ENCODE measurements at regions not wholly inside any gene's neighbourhood (a gene's known extent, or its start where the extent isn't known, plus 50 kb on each side); places are given as distances from the start of the nearest gene placed in this dataset.

DNA sequence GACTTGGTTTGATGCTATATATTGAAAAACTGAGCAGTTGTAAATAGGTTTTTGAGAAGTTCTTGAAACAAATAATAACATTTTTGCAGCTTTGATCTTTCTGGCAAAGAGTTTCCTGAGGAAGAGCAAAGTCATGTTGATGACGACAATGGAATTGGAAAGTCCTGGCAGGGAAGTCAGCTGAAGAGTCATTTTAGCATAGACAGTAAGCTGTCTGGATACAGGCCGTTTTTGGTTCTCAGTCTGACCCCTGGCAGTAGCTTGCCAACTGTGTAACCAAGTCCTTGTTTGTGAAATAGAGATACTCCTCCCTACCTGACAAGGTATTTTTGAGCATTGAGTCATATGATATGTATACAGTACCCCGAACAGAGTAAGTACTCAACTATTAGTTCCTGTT is 193.3 kb downstream of the C11orf91 start:
- Histone ChIP-seq H3K27me3 (ENCODE audit: control insufficient read depth in 2 of 2, insufficient read depth in 2 of 2, low read length in 2 of 2) (no peaks in the 10 kb centered on the region), H3K79me2 (ENCODE audit: control insufficient read depth, insufficient read depth, low read length) (peaks cover 18% of the 10 kb centered on the region), H3K4me1 (ENCODE audit: control insufficient read depth, extremely low read depth, insufficient read depth, low read length) (no peaks in the 10 kb centered on the region), H3K9ac (replicated peaks; ENCODE audit: extremely low read depth, insufficient read depth, low read length) (no peak overlapping the region), H3K9me1 (replicated peaks; ENCODE audit: control insufficient read depth, extremely low read depth, insufficient read depth, low read length) (no peaks in the 10 kb centered on the region), H3K4me3 (replicated peaks in 1 of 3; ENCODE audit: insufficient read depth in 1 of 3, low read depth in 1 of 3, low read length in 3 of 3) (no peak overlapping the region), H3K4me2 (ENCODE audit: insufficient read depth, low read length) (no peak overlapping the region), H3K36me3 (ENCODE audit: control insufficient read depth in 2 of 2, extremely low read depth in 1 of 2, insufficient read depth in 2 of 2, low read length in 2 of 2) (no peaks in the 10 kb centered on the region), H4K20me1 (replicated peaks; ENCODE audit: control insufficient read depth, extremely low read depth, insufficient read depth, low read length) (peaks cover 5% of the 10 kb centered on the region), H3K27ac (ENCODE audit: insufficient read depth, low read depth, low read length) (no peak overlapping the region), H2AFZ (ENCODE audit: low read depth, low read length) (no peak overlapping the region), H3K9me3 (replicated peaks; ENCODE audit: control insufficient read depth, insufficient read depth, low read length) (no peaks in the 10 kb centered on the region)
- TF ChIP-seq, protein P1, sequence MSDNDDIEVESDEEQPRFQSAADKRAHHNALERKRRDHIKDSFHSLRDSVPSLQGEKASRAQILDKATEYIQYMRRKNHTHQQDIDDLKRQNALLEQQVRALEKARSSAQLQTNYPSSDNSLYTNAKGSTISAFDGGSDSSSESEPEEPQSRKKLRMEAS (IDR thresholded peaks at IDR 0.05; ENCODE audit: insufficient read depth, insufficient read length): no peak
- TF ChIP-seq POLR2AphosphoS5 (IDR thresholded peaks at IDR 0.05; ENCODE audit: insufficient read depth, low read depth, low read length) (no peak), FOS (IDR thresholded peaks at IDR 0.05; ENCODE audit: borderline replicate concordance, insufficient read depth, low read length) (no peak), EZH2 (IDR thresholded peaks at IDR 0.05; ENCODE audit: borderline replicate concordance, low read depth, low read length, severe bottlenecking) (no peak), POLR2A (IDR thresholded peaks at IDR 0.05; ENCODE audit: low read depth, low read length) (no peak), GATA2 (IDR thresholded peaks at IDR 0.05; ENCODE audit: insufficient read depth, insufficient read length, low read depth, low read length) (no peak), JUN (IDR thresholded peaks at IDR 0.05; ENCODE audit: borderline replicate concordance, insufficient read depth, insufficient read length, low read depth) (no peak), MYC (IDR thresholded peaks at IDR 0.05; ENCODE audit: low read depth, low read length) (no peak)
- TF ChIP-seq, protein P2, sequence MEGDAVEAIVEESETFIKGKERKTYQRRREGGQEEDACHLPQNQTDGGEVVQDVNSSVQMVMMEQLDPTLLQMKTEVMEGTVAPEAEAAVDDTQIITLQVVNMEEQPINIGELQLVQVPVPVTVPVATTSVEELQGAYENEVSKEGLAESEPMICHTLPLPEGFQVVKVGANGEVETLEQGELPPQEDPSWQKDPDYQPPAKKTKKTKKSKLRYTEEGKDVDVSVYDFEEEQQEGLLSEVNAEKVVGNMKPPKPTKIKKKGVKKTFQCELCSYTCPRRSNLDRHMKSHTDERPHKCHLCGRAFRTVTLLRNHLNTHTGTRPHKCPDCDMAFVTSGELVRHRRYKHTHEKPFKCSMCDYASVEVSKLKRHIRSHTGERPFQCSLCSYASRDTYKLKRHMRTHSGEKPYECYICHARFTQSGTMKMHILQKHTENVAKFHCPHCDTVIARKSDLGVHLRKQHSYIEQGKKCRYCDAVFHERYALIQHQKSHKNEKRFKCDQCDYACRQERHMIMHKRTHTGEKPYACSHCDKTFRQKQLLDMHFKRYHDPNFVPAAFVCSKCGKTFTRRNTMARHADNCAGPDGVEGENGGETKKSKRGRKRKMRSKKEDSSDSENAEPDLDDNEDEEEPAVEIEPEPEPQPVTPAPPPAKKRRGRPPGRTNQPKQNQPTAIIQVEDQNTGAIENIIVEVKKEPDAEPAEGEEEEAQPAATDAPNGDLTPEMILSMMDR (IDR thresholded peaks at IDR 0.05; ENCODE audit: extremely low read depth in 1 of 2, insufficient read depth in 1 of 2, low read depth in 1 of 2, low read length in 2 of 2): no peak
- dilution Hi-C loops (cut with MboI; ENCODE audit: extremely low pct_ligation_motif_present, low sequenced_read_pairs) (no loop called here), intact Hi-C loops (cut with micrococcal nuclease) (no loop called here)
- ChIA-PET CTCF (interaction anchor here (0.7 to 1.2 kb wide), 3 partner anchors 10 to 322 kb away, joined by 3 read pairs; no protein-coding TSS in a partner anchor), POLR2A (no interaction called here)
- DNase-seq (ENCODE audit: low read depth, low spot score): peak; percentile 6
- peak; percentile 60 for FAIRE-seq
- BruUV-seq (replicated peaks): no TSS peak
